Skeletal muscle tissue (tissue), 3 donors: ENCODE measurements at regions not wholly inside any gene's neighbourhood (a gene's known extent, or its start where the extent isn't known, plus 50 kb on each side); places are given as distances from the start of the nearest gene placed in this dataset.

ENCODE experiments used
- H3K27ac ChIP-seq: one replicate; pipeline ENCODE4 v1.7.0; 2013; ENCODE audit warnings: mild to moderate bottlenecking, low read depth, low read length, inconsistent platforms
- H3K27me3 ChIP-seq, 3 donors: one replicate each; pipeline ENCODE4 v1.7.0; 2013; ENCODE audit warnings: low read length in 3 of 3; ENCODE audit not compliant: control insufficient read depth in 3 of 3, insufficient read depth in 3 of 3
- H3K36me3 ChIP-seq, 3 donors: one replicate each; pipeline ENCODE4 v1.7.0; 2013; ENCODE audit warnings: low read length in 3 of 3; ENCODE audit not compliant: control insufficient read depth in 3 of 3, insufficient read depth in 3 of 3
- H3K4me1 ChIP-seq, 3 donors: one replicate each; pipeline ENCODE4 v1.7.0; 2013; ENCODE audit warnings: low read length in 3 of 3, mild to moderate bottlenecking in 3 of 3; ENCODE audit not compliant: control insufficient read depth in 3 of 3, insufficient read depth in 3 of 3
- H3K4me3 ChIP-seq, 3 donors: one replicate each; pipeline ENCODE4 v1.7.0; 2013; ENCODE audit warnings: low read length in 3 of 3
- H3K9ac ChIP-seq, 3 donors: one replicate each; pipeline ENCODE4 v1.7.0; 2013; ENCODE audit warnings: low read length in 3 of 3, mild to moderate bottlenecking in 3 of 3, moderate library complexity in 2 of 3, low read depth in 1 of 3
- H3K9me3 ChIP-seq, 3 donors: one replicate each; pipeline ENCODE4 v1.7.0; 2013; ENCODE audit warnings: low read length in 3 of 3; ENCODE audit not compliant: control insufficient read depth in 3 of 3
- donor health status: Osteomylitis.

GRCh38 chr17:13204607-13205237, 186.9 kb upstream of the ELAC2 start:
- no peaks in the 10 kb centered on the region for H3K27me3 ChIP-seq
- no peaks in the 10 kb centered on the region for H3K36me3 ChIP-seq
- H3K9me3 ChIP-seq, result no peaks in the 10 kb centered on the region
- H3K27ac ChIP-seq, result no peak overlapping the region
- no peak overlapping the region for H3K4me3 ChIP-seq
- H3K4me1 ChIP-seq, result no peaks in the 10 kb centered on the region
- H3K9ac ChIP-seq, result no peak overlapping the region

DNA sequence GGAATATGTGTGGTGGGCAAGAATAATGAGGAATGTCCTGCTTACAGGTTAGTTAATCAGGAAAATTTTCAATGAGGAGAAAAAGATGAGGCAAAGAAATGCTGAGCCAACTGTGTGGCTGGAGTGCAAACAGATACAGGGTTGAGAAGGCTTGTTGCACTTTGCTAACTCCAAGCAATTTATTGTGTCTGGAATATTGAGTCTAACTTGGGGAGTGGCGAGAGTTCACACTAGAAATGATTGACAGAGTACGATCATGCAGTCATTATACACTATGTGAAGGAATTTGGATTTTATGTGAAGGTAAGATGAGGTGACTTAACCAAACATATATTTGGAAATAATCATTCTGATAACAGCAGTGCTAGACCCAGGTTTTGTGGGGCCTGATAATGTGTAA, 185.0 kb upstream of the ELAC2 start:
- Histone ChIP-seq H3K4me1 (no peaks in the 10 kb centered on the region), H3K9me3 (peaks cover 0 to 3% (median 0%) of the 10 kb centered on the region in 3 donors), H3K9ac (no peak overlapping the region), H3K27ac (no peak overlapping the region), H3K36me3 (no peaks in the 10 kb centered on the region), H3K4me3 (no peak overlapping the region), H3K27me3 (no peaks in the 10 kb centered on the region)

DNA sequence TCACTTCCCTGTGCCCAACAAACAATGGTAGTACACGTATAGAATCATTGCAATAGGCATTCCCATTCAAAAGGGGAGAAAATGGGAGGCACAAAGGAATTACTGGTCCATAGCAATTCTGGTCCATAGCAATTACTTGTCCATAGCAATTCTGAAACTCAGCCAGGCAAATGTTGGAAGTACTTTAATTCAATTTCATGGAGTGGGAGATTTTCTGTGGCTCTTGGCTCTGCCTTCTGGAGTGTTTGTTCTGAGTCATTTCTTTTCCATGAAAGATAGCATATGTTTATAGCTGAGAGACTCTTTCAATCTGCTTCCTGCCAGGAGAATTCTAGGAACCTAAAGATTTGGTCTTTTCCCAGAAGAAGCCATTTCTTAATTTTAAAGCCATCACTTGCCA, 182.8 kb upstream of the ELAC2 start:
- Histone ChIP-seq H3K9ac (no peak overlapping the region), H3K27ac (no peak overlapping the region), H3K27me3 (no peaks in the 10 kb centered on the region), H3K36me3 (no peaks in the 10 kb centered on the region), H3K4me3 (no peak overlapping the region), H3K4me1 (no peaks in the 10 kb centered on the region), H3K9me3 (peaks cover 0 to 3% (median 0%) of the 10 kb centered on the region in 3 donors)

GRCh38 chr17:13199425-13199824, 181.6 kb upstream of the ELAC2 start:
- no peak overlapping the region for H3K9ac ChIP-seq
- no peak overlapping the region for H3K27ac ChIP-seq
- H3K4me3 ChIP-seq, result no peak overlapping the region
- no peaks in the 10 kb centered on the region for H3K36me3 ChIP-seq
- H3K27me3 ChIP-seq, result no peaks in the 10 kb centered on the region
- H3K4me1 ChIP-seq, result no peaks in the 10 kb centered on the region
- H3K9me3 ChIP-seq, result peaks cover 0 to 3% (median 0%) of the 10 kb centered on the region in 3 donors

DNA sequence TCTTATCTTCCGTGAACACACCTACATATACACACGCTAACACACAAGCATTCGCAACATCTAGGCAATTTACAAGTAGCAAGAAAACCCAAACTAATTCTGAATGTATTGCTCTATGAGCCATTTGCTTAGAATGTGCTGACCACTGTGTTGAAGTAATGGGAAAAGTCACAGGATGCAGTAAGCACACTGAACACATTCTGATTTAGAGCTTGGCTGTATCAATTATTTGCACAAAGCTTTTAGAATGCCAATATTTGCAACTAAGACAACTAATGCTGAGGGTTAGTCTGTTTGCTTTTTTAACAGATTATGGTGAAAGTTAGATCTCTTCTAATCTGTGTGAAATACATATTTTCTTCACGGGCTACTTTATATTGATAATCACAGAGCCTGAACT, 179.8 kb upstream of the ELAC2 start:
- H3K9ac ChIP-seq, result no peak overlapping the region
- peaks cover 0 to 3% (median 0%) of the 10 kb centered on the region in 3 donors for H3K9me3 ChIP-seq
- H3K4me1 ChIP-seq, result no peaks in the 10 kb centered on the region
- H3K4me3 ChIP-seq, result no peak overlapping the region
- no peak overlapping the region for H3K27ac ChIP-seq
- H3K27me3 ChIP-seq, result no peaks in the 10 kb centered on the region
- no peaks in the 10 kb centered on the region for H3K36me3 ChIP-seq

- Histone ChIP-seq H3K4me3 (no peak overlapping the region), H3K27ac (no peak overlapping the region), H3K27me3 (no peaks in the 10 kb centered on the region), H3K36me3 (no peaks in the 10 kb centered on the region), H3K9me3 (peaks cover 0 to 3% (median 0%) of the 10 kb centered on the region in 3 donors), H3K9ac (no peak overlapping the region), H3K4me1 (no peaks in the 10 kb centered on the region)
These were observed 177.1 kb upstream of the ELAC2 start for GRCh38 chr17:13194887-13195286.

DNA sequence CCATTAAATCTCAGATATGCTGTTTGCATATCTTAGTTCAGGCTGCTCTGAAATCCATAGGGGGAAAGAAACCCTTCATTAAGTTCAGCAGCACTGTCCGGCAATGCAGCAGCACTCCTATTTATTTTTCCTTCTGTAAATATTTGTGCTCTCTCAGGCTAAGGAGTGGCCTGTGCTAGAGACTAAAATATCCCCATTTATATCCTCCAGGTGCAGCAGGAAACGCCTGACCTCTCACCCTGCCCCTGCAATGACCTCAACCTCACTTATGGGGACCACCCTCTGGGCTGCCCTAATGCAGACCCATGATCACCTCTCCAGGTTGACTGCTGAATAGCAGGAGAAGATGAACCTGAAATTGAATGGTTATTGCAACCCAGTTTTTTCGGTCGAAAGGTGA, 165.0 kb upstream of the ELAC2 start:
- H3K4me3 ChIP-seq, result no peak overlapping the region
- no peaks in the 10 kb centered on the region for H3K36me3 ChIP-seq
- no peaks in the 10 kb centered on the region for H3K4me1 ChIP-seq
- no peak overlapping the region for H3K9ac ChIP-seq
- H3K27me3 ChIP-seq, result no peaks in the 10 kb centered on the region
- H3K27ac ChIP-seq, result no peak overlapping the region
- peaks cover 0 to 2% (median 0%) of the 10 kb centered on the region in 3 donors for H3K9me3 ChIP-seq

- Histone ChIP-seq H3K9ac (no peak overlapping the region), H3K4me1 (no peaks in the 10 kb centered on the region), H3K4me3 (no peak overlapping the region), H3K27ac (no peak overlapping the region), H3K36me3 (no peaks in the 10 kb centered on the region), H3K27me3 (no peaks in the 10 kb centered on the region), H3K9me3 (peaks cover 0 to 2% (median 0%) of the 10 kb centered on the region in 3 donors)
These were observed 164.6 kb upstream of the ELAC2 start for GRCh38 chr17:13182450-13182849.

- Histone ChIP-seq H3K9me3 (peaks cover 0 to 2% (median 0%) of the 10 kb centered on the region in 3 donors), H3K27ac (no peak overlapping the region), H3K4me1 (no peaks in the 10 kb centered on the region), H3K27me3 (no peaks in the 10 kb centered on the region), H3K36me3 (no peaks in the 10 kb centered on the region), H3K4me3 (no peak overlapping the region), H3K9ac (no peak overlapping the region)
These were observed 163.9 kb upstream of the ELAC2 start for GRCh38 chr17:13181683-13182082.

DNA sequence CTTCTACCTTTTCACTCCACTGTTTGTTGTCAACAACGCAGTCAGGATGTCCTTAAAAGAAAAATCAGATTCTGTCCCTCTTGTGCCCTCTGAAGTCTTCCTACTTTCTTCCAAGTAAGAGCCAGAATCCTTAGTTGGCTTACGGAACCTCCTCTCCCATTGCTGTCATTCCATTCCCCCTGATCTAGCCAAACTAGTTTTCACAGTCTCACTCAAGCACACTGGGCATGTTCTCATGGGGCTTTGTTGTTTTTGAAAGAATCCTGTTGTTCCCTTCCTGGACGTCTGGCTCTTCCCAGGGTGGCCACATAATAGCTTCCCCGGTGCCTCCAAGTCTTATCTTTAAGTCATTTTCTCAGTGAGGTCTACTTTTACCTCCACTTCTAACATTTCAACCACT, 158.6 kb upstream of the ELAC2 start:
- Histone ChIP-seq H3K9me3 (peaks cover 8 to 11% (median 8%) of the 10 kb centered on the region in 3 donors), H3K36me3 (no peaks in the 10 kb centered on the region), H3K27ac (no peak overlapping the region)

More for the DNA sequence above, 158.6 kb upstream of the ELAC2 start:
- Histone ChIP-seq H3K4me3 (no peak overlapping the region), H3K9ac (no peak overlapping the region), H3K27me3 (no peaks in the 10 kb centered on the region), H3K4me1 (no peaks in the 10 kb centered on the region)
